NB4 (cell line): ENCODE measurements at regions not wholly inside any gene's neighbourhood (a gene's known extent, or its start where the extent isn't known, plus 50 kb on each side); places are given as distances from the start of the nearest gene placed in this dataset.
"Not testable (repeated sequence)": the region's sequence is repeated elsewhere in the genome, so short reads cannot be mapped to it uniquely, and the experiment has no call there.

Experiments
- DNase-seq: peaks from one replicate; pipeline ENCODE4 v3.0.0; 2010; ENCODE audit warnings: low read depth
- H3K4me3 ChIP-seq: one replicate; pipeline ENCODE4 v1.5.1; 2011; ENCODE audit warnings: mild to moderate bottlenecking, low read depth, low read length, moderate library complexity
- CTCF ChIP-seq: IDR thresholded peaks from one replicate; pipeline ENCODE4 v1.5.1; 2012; ENCODE audit warnings: low read depth, low read length
- MAX ChIP-seq: IDR thresholded peaks from 2 replicates; pipeline ENCODE4 v1.6.1; 2011; ENCODE audit warnings: low read depth, low read length
- MYC ChIP-seq: IDR thresholded peaks from 2 replicates; pipeline ENCODE4 v1.6.1; 2011; ENCODE audit warnings: low read depth, low read length
- POLR2A ChIP-seq: IDR thresholded peaks from 2 replicates; pipeline ENCODE4 v1.6.1; 2011; ENCODE audit warnings: mild to moderate bottlenecking; ENCODE audit not compliant: insufficient read length; ENCODE audit errors: extremely low read depth

GRCh38 chr5:67752357-67752708 lies 463.2 kb upstream of the PIK3R1 start:
- DNase-seq, result no peak
- H3K4me3 ChIP-seq, result no peak overlapping the region
- TF ChIP-seq MAX, result no peak
- TF ChIP-seq CTCF, result no peak
- no peak for TF ChIP-seq MYC
- no peak for TF ChIP-seq POLR2A

GRCh38 chr5:67748165-67748690 lies 467.3 kb upstream of the PIK3R1 start:
- no peak overlapping the region for H3K4me3 ChIP-seq
- TF ChIP-seq CTCF, result no peak
- no peak for TF ChIP-seq MAX
- no peak for TF ChIP-seq MYC
- no peak for TF ChIP-seq POLR2A
- DNase-seq, result no peak

- H3K4me3 ChIP-seq, result no peak overlapping the region
- TF ChIP-seq CTCF (no peak), MYC (no peak), POLR2A (no peak)
- DNase-seq, result no peak
These were observed 468.5 kb upstream of the PIK3R1 start for GRCh38 chr5:67747096-67747495.

GRCh38 chr5:67746608-67747007 lies 468.9 kb upstream of the PIK3R1 start:
- H3K4me3 ChIP-seq, DNase-seq: not testable (repeated sequence)

GRCh38 chr5:67746103-67746502 lies 469.5 kb upstream of the PIK3R1 start:
- TF ChIP-seq POLR2A (no peak), MAX (no peak), CTCF (no peak), MYC (no peak)
- no peak overlapping the region for H3K4me3 ChIP-seq
- DNase-seq, result no peak

- no peak for TF ChIP-seq CTCF
These were observed 482.6 kb upstream of the PIK3R1 start for GRCh38 chr5:67732921-67733320.

GRCh38 chr5:67732471-67732870 lies 483.1 kb upstream of the PIK3R1 start:
- no peak for TF ChIP-seq POLR2A
- no peak for TF ChIP-seq CTCF
- no peak for TF ChIP-seq MYC
- no peak for TF ChIP-seq MAX
- DNase-seq, result no peak
- no peak overlapping the region for H3K4me3 ChIP-seq

More at GRCh38 chr5:67732921-67733320, 482.6 kb upstream of the PIK3R1 start:
- no peak for DNase-seq
- H3K4me3 ChIP-seq, result no peak overlapping the region
